Limb (tissue), 2 donors: ENCODE measurements at regions not wholly inside any gene's neighbourhood (a gene's known extent, or its start where the extent isn't known, plus 50 kb on each side); places are given as distances from the start of the nearest gene placed in this dataset.
"Not testable (repeated sequence)": the region's sequence is repeated elsewhere in the genome, so short reads cannot be mapped to it uniquely, and the experiment has no call there.

Experiments used
- DNase-seq, 2 donors: peaks; one replicate each; pipeline ENCODE4 v3.0.0-alpha.2; 2016; ENCODE audit errors: extremely low spot score in 2 of 2

DNA sequence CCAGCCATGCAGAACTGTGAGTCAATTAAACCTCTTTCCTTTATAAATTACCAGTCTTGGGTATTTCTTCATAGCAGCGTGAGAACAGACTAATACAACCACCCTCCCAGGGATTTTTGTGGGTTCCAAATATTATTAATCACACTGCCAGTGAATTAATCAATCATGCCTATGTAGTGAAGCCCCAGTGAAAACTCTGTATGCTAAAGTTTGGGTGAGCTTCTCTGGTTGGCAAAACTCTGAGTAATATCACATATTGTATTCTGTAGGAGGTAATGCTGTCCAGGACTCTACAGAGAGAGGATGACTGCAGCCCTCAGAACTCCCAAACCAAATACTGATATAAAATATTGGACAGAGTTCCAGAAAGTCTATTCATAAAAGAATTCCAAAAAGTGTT lies 216.9 kb downstream of the RPAP3 start:
- no peak for DNase-seq

- DNase-seq: no peak
These were observed 224.8 kb downstream of the RPAP3 start for GRCh38 chr12:47481041-47481440.

DNA sequence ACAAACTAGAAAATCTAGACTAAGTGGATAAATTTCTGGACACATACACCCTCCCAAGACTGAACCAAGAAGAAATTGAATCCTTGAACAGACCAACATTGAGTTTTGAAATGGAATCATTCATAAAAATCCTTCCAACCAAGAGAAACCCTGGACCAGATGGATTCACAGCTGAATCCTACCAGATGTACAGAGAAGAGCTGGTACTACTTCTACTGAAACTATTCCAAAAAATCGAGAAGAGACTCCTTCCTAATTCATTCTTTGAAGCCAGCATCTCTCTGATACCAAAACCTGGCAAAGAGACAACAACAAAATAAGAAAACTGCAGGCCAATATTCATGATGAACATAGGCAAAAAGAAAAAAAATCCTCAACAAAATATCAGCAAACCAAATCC lies 227.4 kb downstream of the RPAP3 start:
- no peak for DNase-seq

- no peak for DNase-seq
These were observed 232.7 kb downstream of the RPAP3 start for GRCh38 chr12:47473091-47473490.

DNA sequence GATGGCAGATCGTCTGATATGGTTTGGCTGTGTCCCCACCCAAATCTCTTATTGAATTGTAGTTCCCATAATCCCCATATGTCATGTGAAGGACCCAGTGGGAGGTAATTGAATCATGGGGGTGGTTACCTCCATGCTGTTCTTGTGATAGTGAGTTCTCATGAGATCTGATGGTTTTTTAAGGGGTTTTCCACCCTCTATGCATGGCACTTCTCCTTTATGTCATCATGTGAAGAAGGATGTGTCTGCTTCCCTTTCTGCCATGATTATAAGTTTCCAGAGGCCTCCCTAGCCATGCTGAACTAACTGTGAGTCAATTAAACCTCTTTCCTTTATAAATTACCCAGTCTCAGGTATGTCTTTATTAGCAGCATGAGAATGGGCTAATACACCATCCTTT lies 235.5 kb downstream of the RPAP3 start:
- not testable (repeated sequence) for DNase-seq

GRCh38 chr12:47463918-47464317 lies 241.9 kb downstream of the RPAP3 start:
- DNase-seq: not testable (repeated sequence)

- DNase-seq: no peak
These were observed 247.6 kb downstream of the RPAP3 start for GRCh38 chr12:47458279-47458678.

DNA sequence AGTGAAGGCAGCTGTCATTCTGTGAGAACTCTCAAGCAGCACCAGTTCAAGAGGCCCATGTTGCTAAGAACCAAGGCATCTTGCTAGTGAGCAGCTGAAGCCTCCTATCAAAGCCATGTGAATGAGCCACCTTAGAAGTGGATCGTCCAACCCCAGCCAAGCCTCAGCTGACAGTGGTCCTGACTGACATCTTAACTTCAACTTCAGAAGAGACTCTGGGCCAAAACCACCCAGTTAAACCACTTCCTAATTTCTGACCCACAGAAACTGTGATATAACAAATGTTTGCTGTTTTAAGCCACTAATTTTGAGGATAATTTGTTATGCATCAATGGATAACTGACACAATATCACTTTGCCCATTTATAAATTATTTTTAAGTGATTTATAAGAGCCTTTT lies 256.0 kb downstream of the RPAP3 start:
- DNase-seq: no peak

DNA sequence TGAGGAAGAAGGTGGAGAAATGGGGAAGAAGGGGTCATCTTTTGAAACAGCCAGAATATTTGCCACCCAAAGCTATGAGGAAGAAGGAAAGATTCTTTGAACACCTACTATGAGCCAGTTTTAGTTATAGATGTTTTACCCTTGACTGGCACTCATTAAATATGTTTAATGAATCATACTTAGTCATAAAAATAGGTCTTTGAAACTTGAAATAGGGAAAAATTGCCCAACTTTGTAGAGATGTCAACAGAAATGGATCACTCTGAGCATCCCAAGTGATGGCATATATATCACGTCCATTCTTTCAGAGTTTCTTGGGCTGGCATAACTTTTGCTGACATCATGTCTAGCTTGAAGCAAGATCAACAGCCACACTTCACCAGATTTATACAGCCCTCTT lies 263.5 kb downstream of the RPAP3 start:
- no peak for DNase-seq

- DNase-seq: no peak
These were observed 264.3 kb downstream of the RPAP3 start for GRCh38 chr12:47441490-47441889.

- DNase-seq: no peak
These were observed 267.7 kb downstream of the RPAP3 start for GRCh38 chr12:47438175-47438574.

- no peak for DNase-seq
These were observed 268.3 kb downstream of the RPAP3 start for GRCh38 chr12:47437570-47437969.

DNA sequence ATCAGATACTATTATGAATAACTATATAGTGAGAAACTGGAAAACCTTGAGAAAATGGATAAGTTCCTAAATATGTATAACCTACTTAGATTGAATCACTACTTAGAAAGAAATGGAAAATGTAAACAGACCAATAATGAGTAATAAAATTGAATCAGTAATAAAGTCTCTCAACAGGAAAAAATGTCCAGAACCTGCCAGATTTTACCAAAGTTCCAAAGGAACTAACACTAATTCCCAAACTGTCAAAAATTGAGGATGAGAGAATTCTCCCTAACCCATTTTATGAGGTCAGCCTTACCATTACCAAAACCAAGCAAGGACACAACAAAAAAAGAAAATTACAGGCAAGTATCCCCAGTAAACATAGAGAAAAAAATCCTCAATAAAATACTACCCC lies 272.0 kb downstream of the RPAP3 start:
- DNase-seq: no peak

- DNase-seq: not testable (repeated sequence)
These were observed 279.0 kb downstream of the RPAP3 start for GRCh38 chr12:47426678-47427309.

DNA sequence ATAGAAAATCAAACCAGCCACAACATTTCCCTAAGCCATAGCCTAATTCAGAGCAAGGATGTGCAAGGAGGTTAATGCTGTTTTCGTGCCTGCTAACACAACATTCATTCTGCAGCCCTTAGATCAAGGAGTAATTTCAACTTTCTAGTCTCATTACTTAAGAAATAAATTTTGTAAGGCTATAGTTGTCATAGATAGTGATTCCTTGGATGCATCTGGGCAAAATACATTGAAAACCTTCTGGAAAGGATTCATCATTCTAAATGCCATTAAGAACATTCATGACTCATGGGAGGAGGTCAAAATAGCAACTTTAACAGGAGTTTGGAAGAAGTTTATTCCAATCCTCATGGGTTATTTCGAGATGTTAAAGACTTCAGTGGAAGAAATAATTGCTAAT lies 283.2 kb downstream of the RPAP3 start:
- no peak for DNase-seq

DNA sequence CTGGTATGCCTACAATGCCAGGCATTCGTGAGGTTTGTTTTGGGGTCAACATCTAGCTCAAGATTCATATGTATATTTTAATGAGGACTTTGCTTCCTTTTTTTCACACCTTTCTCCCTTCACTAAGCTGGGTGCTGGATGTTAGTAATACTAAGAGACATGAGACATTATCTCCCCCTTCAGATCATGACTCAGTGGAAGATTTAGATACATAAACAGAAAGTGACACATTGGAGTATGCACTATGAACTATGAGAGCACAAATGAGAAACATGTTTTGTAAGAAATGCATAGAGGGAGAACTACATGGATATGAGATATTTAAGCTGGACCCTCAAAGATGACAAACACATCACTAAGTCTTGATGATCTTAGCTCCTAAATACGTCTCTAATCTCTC lies 286.3 kb downstream of the RPAP3 start:
- no peak for DNase-seq

DNA sequence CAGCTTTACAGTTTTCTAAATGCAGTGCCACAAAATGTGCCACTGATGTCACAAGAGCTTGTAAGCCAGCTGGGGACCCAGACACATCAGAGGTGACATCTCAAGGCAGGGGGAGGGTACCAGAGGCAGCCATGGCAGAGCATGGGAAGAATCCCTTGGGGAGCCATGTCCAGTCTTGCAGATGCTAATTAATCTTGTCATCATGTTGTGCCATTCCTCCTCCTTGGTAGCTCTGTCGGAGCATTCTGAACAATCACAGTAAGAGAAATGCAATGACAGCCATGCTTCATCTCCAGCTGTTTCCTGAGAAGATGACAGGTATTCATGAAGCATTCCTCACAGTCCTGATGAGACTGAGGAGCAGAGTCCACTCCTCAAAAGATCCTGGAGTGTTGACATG lies 287.9 kb downstream of the RPAP3 start:
- no peak for DNase-seq

DNA sequence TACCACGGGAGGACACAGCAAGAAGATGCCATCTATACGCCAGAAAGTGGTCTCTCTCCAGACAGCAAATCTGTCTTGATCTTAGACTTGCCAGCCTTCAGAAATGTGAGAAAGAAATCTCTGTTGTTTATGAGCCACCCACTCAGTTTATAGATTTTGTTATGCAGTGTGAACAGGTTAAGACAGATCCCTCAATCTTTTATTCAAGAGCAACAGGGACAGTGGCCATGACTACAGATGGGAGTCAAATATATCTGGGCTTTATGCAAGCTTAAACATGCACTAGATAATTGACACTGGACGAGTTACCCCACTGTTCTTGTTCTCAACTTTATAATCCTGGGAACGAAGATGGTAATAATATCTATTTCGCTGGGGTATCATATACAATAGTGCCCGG lies 288.7 kb downstream of the RPAP3 start:
- DNase-seq: no peak

GRCh38 chr12:47415054-47415453 lies 290.8 kb downstream of the RPAP3 start:
- DNase-seq: no peak

DNA sequence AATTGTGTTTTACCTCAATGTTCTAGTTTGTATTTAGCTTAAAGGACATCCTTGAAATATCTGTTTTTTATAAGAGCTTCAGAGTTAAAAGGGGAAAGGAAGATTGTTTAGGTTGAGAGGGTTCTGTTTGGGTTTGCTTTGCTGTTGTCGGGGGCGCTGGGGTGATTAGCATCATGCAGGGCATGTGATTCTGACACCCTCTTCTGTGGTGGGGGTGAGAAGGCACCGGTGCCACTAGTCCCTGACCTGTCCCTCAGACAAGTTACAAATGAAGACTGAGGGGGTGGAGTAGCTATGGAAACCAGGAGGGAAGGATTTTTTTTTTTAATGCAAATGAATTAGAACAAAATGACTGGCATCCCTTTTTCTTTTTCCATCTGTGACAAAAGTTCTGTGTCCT lies 291.3 kb downstream of the RPAP3 start:
- no peak for DNase-seq

GRCh38 chr12:47413806-47414205 lies 292.0 kb downstream of the RPAP3 start:
- no peak for DNase-seq

DNA sequence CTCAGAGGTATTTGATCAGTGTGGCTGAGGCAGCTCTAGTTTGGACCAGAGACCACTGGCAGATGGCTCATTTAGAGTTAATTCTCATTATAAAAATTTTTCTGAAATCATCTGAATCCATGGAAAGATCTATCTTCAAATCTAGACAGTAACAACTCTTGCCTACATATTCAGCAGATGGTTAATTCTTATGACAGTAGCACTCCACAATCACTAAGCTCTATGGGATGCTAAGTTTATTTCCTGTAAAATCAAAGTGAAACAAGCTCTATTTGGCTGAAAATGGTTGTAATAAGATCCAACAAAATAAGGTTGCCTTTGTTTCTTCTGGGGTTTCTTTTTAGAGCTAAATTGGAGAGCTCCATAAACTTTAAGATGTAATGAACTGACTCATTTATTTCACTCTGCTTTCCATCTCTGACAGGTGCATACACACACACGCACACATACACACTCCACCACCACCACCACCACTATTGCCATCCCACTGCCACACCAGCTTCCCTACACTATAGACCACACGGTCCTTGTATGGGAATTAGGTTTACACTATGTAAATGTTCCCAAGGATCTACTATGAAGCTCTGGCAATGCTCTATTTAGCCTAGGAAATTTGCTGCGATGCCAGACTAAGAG lies 293.1 kb downstream of the RPAP3 start:
- DNase-seq: no peak

GRCh38 chr12:47411966-47412365 lies 293.9 kb downstream of the RPAP3 start:
- no peak for DNase-seq

DNA sequence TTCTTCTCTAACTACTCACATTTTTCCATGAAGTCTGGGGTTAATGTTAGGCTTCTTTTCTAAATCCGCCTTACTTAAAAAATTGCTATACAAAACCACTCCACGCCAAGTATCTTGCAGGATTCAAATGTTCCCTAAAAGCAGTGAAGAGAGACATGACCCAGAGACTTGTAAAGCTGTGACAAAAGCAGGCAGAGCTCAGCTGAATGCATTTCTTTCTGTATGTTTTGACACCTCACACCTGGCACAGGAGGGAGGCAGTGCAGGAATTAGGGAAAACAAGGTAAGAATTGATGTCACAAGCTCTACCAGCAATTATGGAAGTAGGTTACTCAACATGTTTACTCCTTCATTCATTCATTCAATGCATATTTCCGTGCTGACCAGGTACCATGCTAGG lies 295.0 kb downstream of the RPAP3 start:
- DNase-seq: no peak
